ENCODE measurements at regions not wholly inside any gene's neighbourhood (a gene's known extent, or its start where the extent isn't known, plus 50 kb on each side); places are given as distances from the start of the nearest gene placed in this dataset.
"Not testable (repeated sequence)": the region's sequence is repeated elsewhere in the genome, so short reads cannot be mapped to it uniquely, and the experiment has no call there.

- no peak for DNase-seq (ENCODE audit: low read depth in 2 of 2)
Measured at GRCh38 chr2:216943109-216943508, 83.2 kb upstream of the TNP1 start.

GRCh38 chr2:216942465-216942864 is 82.6 kb upstream of the TNP1 start:
- no peak for DNase-seq (ENCODE audit: low read depth in 2 of 2)

GRCh38 chr2:216942016-216942415 is 82.2 kb upstream of the TNP1 start:
- no peak for DNase-seq (ENCODE audit: low read depth in 2 of 2)

- no peak for DNase-seq (ENCODE audit: low read depth in 2 of 2)
Measured at GRCh38 chr2:216936954-216937357, 77.1 kb upstream of the TNP1 start.

GRCh38 chr2:216934623-216935022 is 74.8 kb upstream of the TNP1 start:
- no peak for DNase-seq (ENCODE audit: low read depth in 2 of 2)

- DNase-seq (ENCODE audit: low read depth in 2 of 2): no peak
Measured at GRCh38 chr2:216934151-216934550, 74.3 kb upstream of the TNP1 start.

- DNase-seq (ENCODE audit: low read depth in 2 of 2): no peak
Measured at GRCh38 chr2:216932863-216933548, 73.1 kb upstream of the TNP1 start.

GRCh38 chr2:216932113-216932862 is 72.4 kb upstream of the TNP1 start:
- no peak for DNase-seq (ENCODE audit: low read depth in 2 of 2)

GRCh38 chr2:216930716-216931115 is 70.9 kb upstream of the TNP1 start:
- DNase-seq (ENCODE audit: low read depth in 2 of 2): no peak

- DNase-seq (ENCODE audit: low read depth in 2 of 2): not testable (repeated sequence)
Measured at GRCh38 chr2:216929338-216929737, 69.5 kb upstream of the TNP1 start.

- no peak for DNase-seq (ENCODE audit: low read depth in 2 of 2)
Measured at GRCh38 chr2:216927163-216927562, 67.3 kb upstream of the TNP1 start.

GRCh38 chr2:216925636-216926366 is 65.9 kb upstream of the TNP1 start:
- no peak for DNase-seq (ENCODE audit: low read depth in 2 of 2)

- DNase-seq (ENCODE audit: low read depth in 2 of 2): no peak
Measured at GRCh38 chr2:216925006-216925405, 65.1 kb upstream of the TNP1 start.

- no peak for DNase-seq (ENCODE audit: low read depth in 2 of 2)
Measured at GRCh38 chr2:216923706-216924105, 63.8 kb upstream of the TNP1 start.

- DNase-seq (ENCODE audit: low read depth in 2 of 2): no peak
Measured at GRCh38 chr2:216922175-216922780, 62.4 kb upstream of the TNP1 start.

GRCh38 chr2:216920937-216921456 is 61.1 kb upstream of the TNP1 start:
- no peak for DNase-seq (ENCODE audit: low read depth in 2 of 2)

- no peak for DNase-seq (ENCODE audit: low read depth in 2 of 2)
Measured at GRCh38 chr2:216920143-216920876, 60.4 kb upstream of the TNP1 start.

- no peak for DNase-seq (ENCODE audit: low read depth in 2 of 2)
Measured at GRCh38 chr2:216918088-216918680, 58.3 kb upstream of the TNP1 start.

GRCh38 chr2:216916956-216917650 is 57.2 kb upstream of the TNP1 start:
- no peak for DNase-seq (ENCODE audit: low read depth in 2 of 2)

GRCh38 chr2:216915557-216916150 is 55.8 kb upstream of the TNP1 start:
- no peak for DNase-seq (ENCODE audit: low read depth in 2 of 2)

Data from stimulated activated CD8-positive, alpha-beta memory T cell treated with anti-CD3 and anti-CD28 coated beads, Interleukin-2, amount 100 ng/mL, for 48 hours (primary cell).